WTC11 (cell line): ENCODE measurements at regions not wholly inside any gene's neighbourhood (a gene's known extent, or its start where the extent isn't known, plus 50 kb on each side); places are given as distances from the start of the nearest gene placed in this dataset.

ENCODE experiments used
- ATAC-seq: fragments of 200-7000 bp; cut with Tn5 transposase; 2 replicates; pipeline ENCODE4 v1.10.0; 2021; ENCODE audit warnings: mild to moderate bottlenecking, moderate library complexity
- CTCF ChIA-PET: fragments of 300-600 bp; sonication (Branson Sonifier 250); formaldehyde crosslinking; loops from one replicate; lab custom pipeline; 2021; ENCODE audit warnings: antibody characterized with exemption; lab: Charles Lee
- POLR2A ChIA-PET: fragments of 350-600 bp; sonication (Branson Sonifier 250); formaldehyde crosslinking; loops from one replicate; lab custom pipeline; 2021; ENCODE audit warnings: antibody characterized with exemption; lab: Charles Lee
- DNase-seq: peaks from one replicate; pipeline ENCODE4 v3.0.0; 2021; ENCODE audit warnings: low spot score
- H3K27ac Mint-ChIP-seq: 2 replicates; pipeline ENCODE4 v1.8.0; 2021; ENCODE audit warnings: mixed read lengths
- H3K27me3 Mint-ChIP-seq: 2 replicates; pipeline ENCODE4 v1.8.0; 2021; ENCODE audit warnings: low read depth, mild to moderate bottlenecking, moderate library complexity, mixed read lengths
- H3K36me3 Mint-ChIP-seq: 2 replicates; pipeline ENCODE4 v1.8.0; 2021; ENCODE audit warnings: mixed read lengths
- H3K4me1 Mint-ChIP-seq: 2 replicates; pipeline ENCODE4 v1.8.0; 2022; ENCODE audit warnings: mixed read lengths
- H3K4me3 Mint-ChIP-seq: 2 replicates; pipeline ENCODE4 v1.8.0; 2021; ENCODE audit warnings: mild to moderate bottlenecking, moderate library complexity, mixed read lengths
- H3K9me3 Mint-ChIP-seq: 2 replicates; pipeline ENCODE4 v1.8.0; 2021; ENCODE audit warnings: mixed read lengths
- CTCF ChIP-seq: fragments of 200-600 bp; IDR thresholded peaks from 2 replicates; pipeline ENCODE4 v1.8.0; 2022; ENCODE audit warnings: antibody characterized with exemption
- E2F5 ChIP-seq: sonication (generic); formaldehyde crosslinking; IDR thresholded peaks from 2 replicates; pipeline ENCODE4 v1.8.1; 2022; ENCODE audit warnings: mild to moderate bottlenecking, moderate library complexity, missing genetic modification reagents
- FOXK1 ChIP-seq: sonication (generic); formaldehyde crosslinking; IDR thresholded peaks from 2 replicates; pipeline ENCODE4 v1.8.0; 2022; ENCODE audit warnings: mild to moderate bottlenecking, moderate library complexity, missing genetic modification reagents
- FOXP4 ChIP-seq: sonication (generic); formaldehyde crosslinking; IDR thresholded peaks from 2 replicates; pipeline ENCODE4 v1.8.0; 2022; ENCODE audit warnings: mild to moderate bottlenecking, missing genetic modification reagents
- GTF2I ChIP-seq: fragments of 250-450 bp; sonication (Bioruptor Pico); conservative IDR thresholded peaks from 2 replicates; pipeline ENCODE4 v1.4.0; 2021; ENCODE audit warnings: mild to moderate bottlenecking
- IRF1 ChIP-seq: sonication (generic); formaldehyde crosslinking; IDR thresholded peaks from 2 replicates; pipeline ENCODE4 v1.8.0; 2023; ENCODE audit warnings: missing genetic modification reagents
- MXD4 ChIP-seq: fragments of 250-450 bp; sonication (Bioruptor Pico); IDR thresholded peaks from 2 replicates; pipeline ENCODE4 v1.8.0; 2021; ENCODE audit warnings: mild to moderate bottlenecking, moderate library complexity, borderline replicate concordance
- NR3C1 ChIP-seq: sonication (generic); formaldehyde crosslinking; conservative IDR thresholded peaks from 2 replicates; pipeline ENCODE4 v1.8.1; 2023; ENCODE audit warnings: low read depth, mild to moderate bottlenecking, missing genetic modification reagents
- OVOL2 ChIP-seq: fragments of 250-450 bp; sonication (Bioruptor Pico); IDR thresholded peaks from 2 replicates; pipeline ENCODE4 v1.9.0; 2021; ENCODE audit warnings: mild to moderate bottlenecking, borderline replicate concordance
- RORB ChIP-seq: fragments of 250-450 bp; sonication (Bioruptor Pico); IDR thresholded peaks from 2 replicates; pipeline ENCODE4 v1.9.0; 2021; ENCODE audit warnings: mild to moderate bottlenecking
- SMAD4 ChIP-seq: sonication (generic); formaldehyde crosslinking; IDR thresholded peaks from 2 replicates; pipeline ENCODE4 v1.8.0; 2022; ENCODE audit warnings: mild to moderate bottlenecking, missing genetic modification reagents
- STAT6 ChIP-seq: sonication (generic); formaldehyde crosslinking; conservative IDR thresholded peaks from 2 replicates; pipeline ENCODE4 v1.8.1; 2023; ENCODE audit warnings: mild to moderate bottlenecking, low read depth, missing genetic modification reagents, moderate library complexity
- TCF7 ChIP-seq: sonication (generic); formaldehyde crosslinking; IDR thresholded peaks from 2 replicates; pipeline ENCODE4 v1.8.0; 2022; ENCODE audit warnings: mild to moderate bottlenecking, low read depth, missing genetic modification reagents, moderate library complexity
- ZMAT4 ChIP-seq: fragments of 250-450 bp; sonication (Bioruptor Pico); IDR thresholded peaks from 2 replicates; pipeline ENCODE4 v1.9.0; 2021; ENCODE audit warnings: mild to moderate bottlenecking
- ZNF121 ChIP-seq: sonication (generic); formaldehyde crosslinking; IDR thresholded peaks from 2 replicates; pipeline ENCODE4 v1.8.0; 2023; ENCODE audit warnings: missing genetic modification reagents
- ZNF281 ChIP-seq: sonication (generic); formaldehyde crosslinking; IDR thresholded peaks from 2 replicates; pipeline ENCODE4 v1.8.0; 2023; ENCODE audit warnings: mild to moderate bottlenecking, missing genetic modification reagents
- ZSCAN18 ChIP-seq: fragments of 250-450 bp; sonication (Bioruptor Pico); IDR thresholded peaks from 2 replicates; pipeline ENCODE4 v2.1.2; 2022; ENCODE audit warnings: mild to moderate bottlenecking, moderate library complexity

GRCh38 chr6:56699066-56699654, 56.5 kb upstream of the DST start:
- ChIA-PET CTCF (interaction anchor here (0.6 to 1.9 kb wide), 12 partner anchors 9 to 104 kb away, joined by 3 to 9 read pairs (median 4); no protein-coding TSS in a partner anchor), POLR2A (no interaction called here)
- DNase-seq (no peak), ATAC-seq (no peak)
- no peaks in the 10 kb centered on the region; the same call in 1 of the 2 replicates for H3K4me1 Mint-ChIP-seq
- no peaks in the 10 kb centered on the region for H3K9me3 Mint-ChIP-seq
- no peak overlapping the region for H3K4me3 Mint-ChIP-seq
- peaks cover 17% of the 10 kb centered on the region for H3K36me3 Mint-ChIP-seq
- no peak for TF ChIP-seq FOXP4 (CRISPR knock-in tag)
- TF ChIP-seq ZMAT4 (CRISPR knock-in tag), result no peak
- no peak for TF ChIP-seq GTF2I (CRISPR knock-in tag)
- TF ChIP-seq NR3C1 (CRISPR knock-in tag), result no peak
- TF ChIP-seq OVOL2 (CRISPR knock-in tag), result no peak
- no peak for TF ChIP-seq ZNF121 (CRISPR knock-in tag)
- TF ChIP-seq MXD4 (CRISPR knock-in tag), result no peak
- no peak for TF ChIP-seq CTCF
- no peak for TF ChIP-seq STAT6 (CRISPR knock-in tag)
- TF ChIP-seq IRF1, result no peak
- TF ChIP-seq RORB (CRISPR knock-in tag), result no peak
- no peak for TF ChIP-seq ZNF281 (CRISPR knock-in tag)
- no peak for TF ChIP-seq E2F5 (CRISPR knock-in tag)
- H3K27me3 Mint-ChIP-seq, result no peaks in the 10 kb centered on the region
- no peak overlapping the region for H3K27ac Mint-ChIP-seq

- H3K4me3 Mint-ChIP-seq, result no peak overlapping the region
- no peak for TF ChIP-seq FOXK1 (CRISPR knock-in tag)
- TF ChIP-seq ZMAT4 (CRISPR knock-in tag), result no peak
- TF ChIP-seq SMAD4 (CRISPR knock-in tag), result no peak
- no peak for TF ChIP-seq ZSCAN18
- no peak for TF ChIP-seq OVOL2 (CRISPR knock-in tag)
- TF ChIP-seq MXD4 (CRISPR knock-in tag), result no peak
- no peak for TF ChIP-seq ZNF121 (CRISPR knock-in tag)
- TF ChIP-seq E2F5 (CRISPR knock-in tag), result no peak
- no peak for TF ChIP-seq TCF7 (CRISPR knock-in tag)
These were observed 53.0 kb upstream of the DST start for GRCh38 chr6:56695702-56696101.

More at GRCh38 chr6:56695702-56696101, 53.0 kb upstream of the DST start:
- H3K36me3 Mint-ChIP-seq, result peaks cover 13% of the 10 kb centered on the region
- ATAC-seq, result no peak
- H3K27me3 Mint-ChIP-seq, result no peaks in the 10 kb centered on the region
- no peak for DNase-seq
- ChIA-PET POLR2A (no interaction called here), CTCF (no interaction called here)
- H3K27ac Mint-ChIP-seq, result no peak overlapping the region
- H3K4me1 Mint-ChIP-seq, result peaks cover 20% of the 10 kb centered on the region
- H3K9me3 Mint-ChIP-seq, result no peaks in the 10 kb centered on the region
